GM23248 (cell line): ENCODE measurements at regions not wholly inside any gene's neighbourhood (a gene's known extent, or its start where the extent isn't known, plus 50 kb on each side); places are given as distances from the start of the nearest gene placed in this dataset.

Source experiments
- DNase-seq: peaks from one replicate; pipeline ENCODE4 v3.0.0-alpha.2; 2015
- H2AFZ ChIP-seq: fragments of 200-600 bp; sonication (generic); 2 replicates; pipeline ENCODE4 v1.6.1; 2016; ENCODE audit warnings: antibody characterized with exemption
- H3F3A ChIP-seq: fragments of 200-600 bp; sonication (generic); 2 replicates; pipeline ENCODE4 v1.6.1; 2016; ENCODE audit warnings: mild to moderate bottlenecking, antibody characterized with exemption, mixed run types; ENCODE audit not compliant: insufficient read depth
- H3K27ac ChIP-seq: fragments of 200-600 bp; sonication (generic); 2 replicates; pipeline ENCODE4 v1.5.1; 2016; ENCODE audit warnings: mild to moderate bottlenecking
- H3K27me3 ChIP-seq: fragments of 200-600 bp; sonication (generic); replicated peaks from 2 replicates; pipeline ENCODE4 v1.6.1; 2016; ENCODE audit warnings: mild to moderate bottlenecking; ENCODE audit not compliant: insufficient read depth
- H3K36me3 ChIP-seq: fragments of 200-600 bp; sonication (generic); 2 replicates; pipeline ENCODE4 v1.6.1; 2016; ENCODE audit warnings: low read depth, mild to moderate bottlenecking
- H3K4me1 ChIP-seq: fragments of 200-600 bp; sonication (generic); 2 replicates; pipeline ENCODE4 v1.6.1; 2016; ENCODE audit warnings: mild to moderate bottlenecking; ENCODE audit not compliant: insufficient read depth
- H3K4me2 ChIP-seq: fragments of 200-600 bp; sonication (generic); one replicate; pipeline ENCODE4 v1.6.1; 2016; ENCODE audit warnings: mild to moderate bottlenecking; ENCODE audit not compliant: unreplicated experiment
- H3K4me3 ChIP-seq: fragments of 200-600 bp; sonication (generic); 2 replicates; pipeline ENCODE4 v1.5.1; 2016; ENCODE audit warnings: mild to moderate bottlenecking
- H3K79me2 ChIP-seq: fragments of 200-600 bp; sonication (generic); 2 replicates; pipeline ENCODE4 v1.6.1; 2016; ENCODE audit warnings: mild to moderate bottlenecking; ENCODE audit not compliant: insufficient read depth
- H3K9ac ChIP-seq: fragments of 200-600 bp; sonication (generic); 2 replicates; pipeline ENCODE4 v1.6.1; 2016; ENCODE audit warnings: mild to moderate bottlenecking
- H3K9me2 ChIP-seq: fragments of 200-600 bp; sonication (generic); 2 replicates; pipeline ENCODE4 v1.6.1; 2016; ENCODE audit warnings: mixed run types, mild to moderate bottlenecking, moderate library complexity; ENCODE audit not compliant: insufficient read depth
- H3K9me3 ChIP-seq: fragments of 200-600 bp; sonication (generic); one replicate; pipeline ENCODE4 v1.6.1; 2017; ENCODE audit warnings: low read depth
- H4K20me1 ChIP-seq: fragments of 200-600 bp; sonication (generic); 2 replicates; pipeline ENCODE4 v1.6.0; 2016; ENCODE audit not compliant: insufficient read depth
- EZH2 ChIP-seq: fragments of 200-600 bp; sonication (generic); IDR thresholded peaks from 2 replicates; pipeline ENCODE4 v1.6.1; 2018; ENCODE audit warnings: antibody characterized with exemption, mild to moderate bottlenecking; ENCODE audit not compliant: insufficient read depth, poor library complexity, severe bottlenecking
- EZH2phosphoT487 ChIP-seq: fragments of 200-600 bp; sonication (generic); IDR thresholded peaks from 2 replicates; pipeline ENCODE4 v1.6.1; 2018; ENCODE audit warnings: antibody characterized with exemption, moderate library complexity, mild to moderate bottlenecking, low read depth; ENCODE audit not compliant: insufficient read depth
- WGBS, 2 experiments: methylation state at CpG; one replicate each; pipeline ENCODE4 v1.1.6; 2015 to 2017; ENCODE audit warnings: low lambda C conversion rate in 2 of 2, low coverage in 1 of 2; ENCODE audit errors: missing lambda C conversion rate in 2 of 2; 5-methylcytosine and 5-hydroxymethylcytosine counted together
- in situ Hi-C: fragments of 300-500 bp; cut with MboI; formaldehyde crosslinking; loops from 2 replicates; pipeline ENCODE4 v1.15.0; 2020

- no peaks in the 10 kb centered on the region for H3K36me3 ChIP-seq
- no peaks in the 10 kb centered on the region for H3K79me2 ChIP-seq
- H2AFZ ChIP-seq: no peak overlapping the region
- no peaks in the 10 kb centered on the region for H3K9me3 ChIP-seq
- no peak overlapping the region for H3K4me3 ChIP-seq
- no peaks in the 10 kb centered on the region for H3F3A ChIP-seq
- WGBS, 2 experiments: 66 to 67% methylated on average over 9 of the region's 9 CpGs
- no peak for TF ChIP-seq EZH2
- no peak for TF ChIP-seq EZH2phosphoT487
- peaks cover 7% of the 10 kb centered on the region for H3K27me3 ChIP-seq
- no peaks in the 10 kb centered on the region for H3K4me1 ChIP-seq
- no peak overlapping the region for H3K9ac ChIP-seq
- H3K27ac ChIP-seq: no peak overlapping the region
- in situ Hi-C loops: no loop called here
- H4K20me1 ChIP-seq: no peaks in the 10 kb centered on the region
- no peaks in the 10 kb centered on the region for H3K9me2 ChIP-seq
- DNase-seq: no peak
- H3K4me2 ChIP-seq: no peak overlapping the region
These were observed 75.6 kb upstream of the BCL11B start for GRCh38 chr14:99347561-99347960.

GRCh38 chr14:99346470-99347080 lies 74.6 kb upstream of the BCL11B start:
- Histone ChIP-seq H3K9ac (no peak overlapping the region), H3K27ac (no peak overlapping the region), H3K9me2 (no peaks in the 10 kb centered on the region), H2AFZ (no peak overlapping the region), H3K79me2 (no peaks in the 10 kb centered on the region), H4K20me1 (no peaks in the 10 kb centered on the region), H3K27me3 (peaks cover 7% of the 10 kb centered on the region), H3K9me3 (no peaks in the 10 kb centered on the region), H3K4me3 (no peak overlapping the region), H3K4me2 (no peak overlapping the region), H3K4me1 (no peaks in the 10 kb centered on the region), H3F3A (no peaks in the 10 kb centered on the region), H3K36me3 (no peaks in the 10 kb centered on the region)
- DNase-seq: no peak
- 67 to 68% methylated on average over 11 of the region's 11 CpGs for WGBS, 2 experiments
- TF ChIP-seq EZH2phosphoT487 (no peak), EZH2 (no peak)
- in situ Hi-C loops: no loop called here

DNA sequence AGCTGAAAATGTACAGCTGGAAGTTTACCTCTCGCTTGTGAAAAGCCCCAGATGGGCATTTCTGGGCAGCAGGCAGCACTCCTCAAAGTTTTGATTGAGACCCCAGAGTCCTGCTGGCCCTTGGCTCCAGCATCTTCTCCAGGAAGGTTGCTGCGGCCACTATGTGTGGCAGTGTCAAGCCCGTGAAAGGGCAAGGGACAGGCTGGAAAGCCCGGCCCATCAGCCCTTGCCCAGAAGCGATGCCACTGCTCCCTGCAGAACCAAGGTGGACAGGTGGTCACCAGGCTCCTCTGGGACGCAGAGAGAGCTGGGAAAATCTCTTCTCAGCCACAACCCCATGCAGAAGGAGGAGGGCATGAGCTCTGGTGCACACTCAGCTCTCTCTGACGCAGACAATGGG lies 73.5 kb upstream of the BCL11B start:
- no peak overlapping the region for H3K9ac ChIP-seq
- H4K20me1 ChIP-seq: no peaks in the 10 kb centered on the region
- TF ChIP-seq EZH2: no peak
- TF ChIP-seq EZH2phosphoT487: no peak
- H3F3A ChIP-seq: no peaks in the 10 kb centered on the region
- no peak overlapping the region for H2AFZ ChIP-seq
- no peaks in the 10 kb centered on the region for H3K4me1 ChIP-seq
- no peaks in the 10 kb centered on the region for H3K9me3 ChIP-seq
- H3K4me2 ChIP-seq: no peak overlapping the region
- in situ Hi-C loops: no loop called here
- H3K9me2 ChIP-seq: no peaks in the 10 kb centered on the region
- no peak for DNase-seq
- no peaks in the 10 kb centered on the region for H3K79me2 ChIP-seq
- no peak overlapping the region for H3K27ac ChIP-seq
- WGBS, 2 experiments: 29 to 33% methylated on average over 7 of the region's 7 CpGs
- peaks cover 3% of the 10 kb centered on the region for H3K27me3 ChIP-seq
- H3K4me3 ChIP-seq: no peak overlapping the region
- no peaks in the 10 kb centered on the region for H3K36me3 ChIP-seq

GRCh38 chr14:99344051-99344758 lies 72.2 kb upstream of the BCL11B start:
- Histone ChIP-seq H3K27me3 (peaks cover 3% of the 10 kb centered on the region; the same call in 1 of the 2 replicates), H4K20me1 (no peaks in the 10 kb centered on the region), H2AFZ (no peak overlapping the region), H3K9me3 (no peaks in the 10 kb centered on the region), H3F3A (no peaks in the 10 kb centered on the region), H3K9ac (no peak overlapping the region), H3K4me2 (no peak overlapping the region), H3K4me3 (no peak overlapping the region), H3K9me2 (no peaks in the 10 kb centered on the region), H3K79me2 (no peaks in the 10 kb centered on the region), H3K27ac (no peak overlapping the region), H3K36me3 (no peaks in the 10 kb centered on the region), H3K4me1 (no peaks in the 10 kb centered on the region)
- WGBS, 2 experiments: 63 to 66% methylated on average over 20 of the region's 20 CpGs
- TF ChIP-seq EZH2 (no peak), EZH2phosphoT487 (no peak)
- no peak for DNase-seq
- in situ Hi-C loops: no loop called here
